GM04504 (cell line): ENCODE measurements at regions not wholly inside any gene's neighbourhood (a gene's known extent, or its start where the extent isn't known, plus 50 kb on each side); places are given as distances from the start of the nearest gene placed in this dataset.
"Not testable (repeated sequence)": the region's sequence is repeated elsewhere in the genome, so short reads cannot be mapped to it uniquely, and the experiment has no call there.

ENCODE experiments used
- DNase-seq: peaks from one replicate; pipeline ENCODE4 v3.0.0-alpha.2; 2012; ENCODE audit warnings: low read depth

- no peak for DNase-seq
Observed at GRCh38 chr4:107562316-107562715, 157.7 kb downstream of the PAPSS1 start.

- DNase-seq = no peak
Observed at GRCh38 chr4:107561481-107561880, 158.6 kb downstream of the PAPSS1 start.

GRCh38 chr4:107559653-107560052 lies 160.4 kb downstream of the PAPSS1 start:
- no peak for DNase-seq

- no peak for DNase-seq
Observed at GRCh38 chr4:107552306-107552705, 167.7 kb downstream of the PAPSS1 start.

- no peak for DNase-seq
Observed at GRCh38 chr4:107548211-107548905, 171.7 kb downstream of the PAPSS1 start.

GRCh38 chr4:107546638-107547037 lies 173.4 kb downstream of the PAPSS1 start:
- DNase-seq = no peak

- no peak for DNase-seq
Observed at GRCh38 chr4:107541511-107541910, 178.5 kb downstream of the PAPSS1 start.

- no peak for DNase-seq
Observed at GRCh38 chr4:107531927-107532326, 188.1 kb downstream of the PAPSS1 start.

GRCh38 chr4:107520368-107520767 lies 199.7 kb downstream of the PAPSS1 start:
- no peak for DNase-seq

- peak; percentile 7 for DNase-seq
Observed at GRCh38 chr4:107519053-107519452, 201.0 kb downstream of the PAPSS1 start.

- no peak for DNase-seq
Observed at GRCh38 chr4:107518076-107518475, 202.0 kb downstream of the PAPSS1 start.

GRCh38 chr4:107512549-107512948 lies 207.5 kb downstream of the PAPSS1 start:
- no peak for DNase-seq

GRCh38 chr4:107509615-107510014 lies 210.4 kb downstream of the PAPSS1 start:
- DNase-seq = no peak

- no peak for DNase-seq
Observed at GRCh38 chr4:107500551-107500950, 219.5 kb downstream of the PAPSS1 start.

- no peak for DNase-seq
Observed at GRCh38 chr4:107497054-107497453, 223.0 kb downstream of the PAPSS1 start.

GRCh38 chr4:107492566-107492965 lies 227.5 kb downstream of the PAPSS1 start:
- no peak for DNase-seq

- no peak for DNase-seq
Observed at GRCh38 chr4:107490116-107490515, 229.9 kb downstream of the PAPSS1 start.

GRCh38 chr4:107483621-107484020 lies 236.4 kb downstream of the PAPSS1 start:
- DNase-seq = not testable (repeated sequence)

GRCh38 chr4:107482546-107482945 lies 237.5 kb downstream of the PAPSS1 start:
- no peak for DNase-seq

GRCh38 chr4:107478327-107478980 lies 241.6 kb downstream of the PAPSS1 start:
- no peak for DNase-seq

- DNase-seq = no peak
Observed at GRCh38 chr4:107473126-107473525, 246.9 kb downstream of the PAPSS1 start.

- DNase-seq = no peak
Observed at GRCh38 chr4:107472265-107472948, 247.6 kb downstream of the PAPSS1 start.

GRCh38 chr4:107470173-107470572 lies 249.9 kb downstream of the PAPSS1 start:
- no peak for DNase-seq
